DOHH2 (cell line): ENCODE measurements at regions not wholly inside any gene's neighbourhood (a gene's known extent, or its start where the extent isn't known, plus 50 kb on each side); places are given as distances from the start of the nearest gene placed in this dataset.
"Not testable (repeated sequence)": the region's sequence is repeated elsewhere in the genome, so short reads cannot be mapped to it uniquely, and the experiment has no call there.

Experiments used
- CTCF ChIP-seq: fragments of 200-600 bp; sonication (generic); IDR thresholded peaks from one replicate; pipeline ENCODE4 v1.5.1; 2014; ENCODE audit warnings: antibody characterized with exemption, mild to moderate bottlenecking, low read depth, low read length; ENCODE audit not compliant: poor library complexity, severe bottlenecking
- EZH2phosphoT487 ChIP-seq: fragments of 200-600 bp; sonication (generic); IDR thresholded peaks from 2 replicates; pipeline ENCODE4 v1.6.1; 2017; ENCODE audit warnings: borderline replicate concordance, mild to moderate bottlenecking, antibody characterized with exemption, low read length, moderate library complexity, mixed read lengths

- not testable (repeated sequence) for TF ChIP-seq EZH2phosphoT487, CTCF
These were observed 297.3 kb upstream of the PLGLB1 start for GRCh38 chr2:87318814-87319491.
